ENCODE measurements at regions not wholly inside any gene's neighbourhood (a gene's known extent, or its start where the extent isn't known, plus 50 kb on each side); places are given as distances from the start of the nearest gene placed in this dataset.

DNA sequence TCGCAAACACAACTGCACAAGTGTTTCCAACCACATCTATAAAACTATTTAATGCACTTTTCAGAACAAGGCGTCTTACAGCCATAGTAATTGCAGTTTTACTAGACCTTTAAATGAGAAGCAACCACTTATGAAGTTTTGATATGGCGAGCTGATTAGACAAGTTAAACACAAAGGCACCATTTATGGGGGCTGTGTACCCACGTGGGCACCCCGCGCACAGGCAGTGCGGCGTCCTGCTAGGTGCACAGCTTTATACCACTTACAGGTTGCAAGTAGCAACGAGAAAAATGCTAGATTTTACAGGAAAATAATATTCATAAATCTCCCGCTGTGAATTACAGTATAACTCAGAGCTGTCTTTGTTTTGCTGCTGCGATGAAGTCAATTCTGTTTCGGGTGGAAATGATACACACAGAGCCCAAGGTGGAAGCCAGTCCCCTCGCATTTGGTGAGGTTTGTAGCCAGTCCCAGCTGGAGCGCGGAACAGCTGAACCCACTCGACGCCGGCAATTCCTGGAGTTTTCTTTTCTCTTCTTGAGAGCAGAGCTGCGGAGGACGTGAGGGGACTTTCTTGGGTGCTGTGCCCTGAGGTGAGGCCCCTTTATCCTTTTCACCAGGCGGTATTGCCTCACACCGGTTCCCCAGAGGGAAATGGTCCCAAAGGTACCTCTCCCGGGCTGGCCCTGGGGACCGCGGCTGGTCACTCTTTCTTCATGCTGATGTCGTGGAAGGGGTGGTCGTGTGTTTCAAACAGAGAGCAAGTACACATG is 76.7 kb downstream of the PTGR3 start:
- intact Hi-C loops (cut with DNase I) = no loop called here
- Histone ChIP-seq H3K9me3 (no peaks in the 10 kb centered on the region), H3K27ac (no peak overlapping the region), H3K36me3 (no peaks in the 10 kb centered on the region), H3K4me3 (no peak overlapping the region), H3K4me1 (no peaks in the 10 kb centered on the region), H3K27me3 (no peaks in the 10 kb centered on the region)
- TF ChIP-seq POLR2A (IDR thresholded peaks at IDR 0.05) = no peak
- TF ChIP-seq, protein P1, sequence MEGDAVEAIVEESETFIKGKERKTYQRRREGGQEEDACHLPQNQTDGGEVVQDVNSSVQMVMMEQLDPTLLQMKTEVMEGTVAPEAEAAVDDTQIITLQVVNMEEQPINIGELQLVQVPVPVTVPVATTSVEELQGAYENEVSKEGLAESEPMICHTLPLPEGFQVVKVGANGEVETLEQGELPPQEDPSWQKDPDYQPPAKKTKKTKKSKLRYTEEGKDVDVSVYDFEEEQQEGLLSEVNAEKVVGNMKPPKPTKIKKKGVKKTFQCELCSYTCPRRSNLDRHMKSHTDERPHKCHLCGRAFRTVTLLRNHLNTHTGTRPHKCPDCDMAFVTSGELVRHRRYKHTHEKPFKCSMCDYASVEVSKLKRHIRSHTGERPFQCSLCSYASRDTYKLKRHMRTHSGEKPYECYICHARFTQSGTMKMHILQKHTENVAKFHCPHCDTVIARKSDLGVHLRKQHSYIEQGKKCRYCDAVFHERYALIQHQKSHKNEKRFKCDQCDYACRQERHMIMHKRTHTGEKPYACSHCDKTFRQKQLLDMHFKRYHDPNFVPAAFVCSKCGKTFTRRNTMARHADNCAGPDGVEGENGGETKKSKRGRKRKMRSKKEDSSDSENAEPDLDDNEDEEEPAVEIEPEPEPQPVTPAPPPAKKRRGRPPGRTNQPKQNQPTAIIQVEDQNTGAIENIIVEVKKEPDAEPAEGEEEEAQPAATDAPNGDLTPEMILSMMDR (IDR thresholded peaks at IDR 0.05) = no peak
- 72% methylated on average over 15 of the region's 27 CpGs for WGBS (ENCODE audit: insufficient coverage, low coverage, low lambda C conversion rate, missing lambda C conversion rate)
- DNase-seq = no peak
- no peak for ATAC-seq

DNA sequence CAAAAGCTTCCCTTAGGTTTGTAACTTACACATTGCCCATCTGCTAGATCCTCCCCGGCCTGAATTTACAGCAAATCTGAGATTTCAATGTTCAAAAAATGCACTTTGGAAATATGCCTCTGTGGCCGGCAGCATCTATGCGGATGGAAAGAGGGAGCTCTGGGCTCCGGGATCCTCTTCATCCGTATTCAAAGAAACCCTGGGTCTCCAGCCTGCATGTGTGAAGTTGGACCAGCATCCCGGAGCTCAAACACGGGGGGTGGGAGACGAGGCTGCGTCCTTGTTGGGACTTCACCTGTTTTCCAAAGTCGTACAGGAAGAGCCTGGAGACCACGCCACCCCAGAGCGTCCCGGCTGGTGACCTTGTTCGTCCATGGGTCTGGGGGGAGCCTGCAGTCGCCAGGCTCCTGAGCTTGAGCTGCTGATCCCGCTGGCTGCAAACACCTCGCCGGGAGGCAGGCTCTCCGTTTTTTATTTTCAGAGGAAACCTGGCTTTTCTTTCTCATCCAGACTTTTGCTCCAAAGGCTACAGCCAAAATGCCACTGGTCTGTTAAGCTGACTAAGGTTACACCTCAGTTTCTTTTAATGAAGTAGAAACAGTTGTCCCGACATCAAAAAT is 77.4 kb downstream of the PTGR3 start:
- Histone ChIP-seq H3K27me3 (no peaks in the 10 kb centered on the region), H3K36me3 (no peaks in the 10 kb centered on the region), H3K27ac (no peak overlapping the region), H3K4me3 (no peak overlapping the region), H3K4me1 (no peaks in the 10 kb centered on the region), H3K9me3 (no peaks in the 10 kb centered on the region)
- intact Hi-C loops (cut with DNase I) = no loop called here
- TF ChIP-seq, protein P1 (IDR thresholded peaks at IDR 0.05) = no peak
- TF ChIP-seq POLR2A (IDR thresholded peaks at IDR 0.05) = no peak
- ATAC-seq (no peak), DNase-seq (no peak)
- WGBS (ENCODE audit: insufficient coverage, low coverage, low lambda C conversion rate, missing lambda C conversion rate) = 39% methylated on average over 8 of the region's 20 CpGs

DNA sequence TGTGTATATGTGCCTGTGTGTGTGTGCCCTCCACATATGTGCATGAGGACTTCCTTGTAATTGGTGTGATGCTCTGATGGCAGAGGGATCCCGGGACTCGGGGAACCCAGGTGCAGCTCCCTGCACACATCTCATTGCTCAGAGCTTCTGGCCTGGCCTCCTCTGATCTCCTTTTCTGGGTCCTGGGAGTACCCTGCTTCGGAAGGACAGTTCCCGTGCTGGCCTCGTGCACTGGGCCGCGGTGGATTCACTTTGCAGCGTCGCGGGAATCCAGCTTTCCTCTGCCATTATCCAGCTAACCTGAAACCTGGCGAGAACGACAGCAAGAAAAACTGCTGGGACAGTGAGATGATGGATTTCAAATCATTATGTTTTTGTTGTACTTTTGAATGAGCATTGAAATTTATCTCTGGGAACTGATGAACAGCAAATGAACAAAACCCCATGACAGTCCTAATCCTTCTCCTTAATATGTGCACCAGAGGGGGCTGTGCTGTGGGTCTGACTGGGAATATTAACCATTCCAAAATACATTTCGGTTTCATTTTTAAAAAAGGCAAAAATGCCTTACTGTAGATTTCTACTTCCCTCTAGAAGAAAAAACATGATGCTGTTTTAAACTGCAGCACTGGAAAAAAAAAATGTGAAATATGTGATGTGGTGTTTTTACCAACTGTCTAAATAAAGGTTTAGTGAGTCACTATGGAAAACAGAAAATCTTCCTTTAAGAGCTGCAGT is 78.2 kb downstream of the PTGR3 start:
- 59% methylated on average over 3 of the region's 13 CpGs for whole genome bisulfite sequencing (ENCODE audit: insufficient coverage, low coverage, low lambda C conversion rate, missing lambda C conversion rate)
- intact Hi-C loops (cut with DNase I) = no loop called here
- H3K4me3 ChIP-seq = no peak overlapping the region
- no peak for TF ChIP-seq POLR2A (IDR thresholded peaks at IDR 0.05)
- TF ChIP-seq, protein P1 (IDR thresholded peaks at IDR 0.05) = peak in 1 of 4 donors; percentile 16
- no peaks in the 10 kb centered on the region for H3K27me3 ChIP-seq
- no peak overlapping the region for H3K27ac ChIP-seq
- DNase-seq = no peak
- H3K9me3 ChIP-seq = no peaks in the 10 kb centered on the region
- ATAC-seq = no peak
- no peaks in the 10 kb centered on the region for H3K4me1 ChIP-seq
- H3K36me3 ChIP-seq = no peaks in the 10 kb centered on the region

GRCh38 chr18:75129717-75130477 is 79.0 kb downstream of the PTGR3 start:
- Histone ChIP-seq H3K4me3 (no peak overlapping the region), H3K36me3 (no peaks in the 10 kb centered on the region), H3K4me1 (no peaks in the 10 kb centered on the region), H3K9me3 (no peaks in the 10 kb centered on the region), H3K27ac (no peak overlapping the region), H3K27me3 (no peaks in the 10 kb centered on the region)
- ATAC-seq = no peak
- 80% methylated on average over 8 of the region's 18 CpGs for WGBS (ENCODE audit: insufficient coverage, low coverage, low lambda C conversion rate, missing lambda C conversion rate)
- no peak for DNase-seq
- TF ChIP-seq POLR2A (IDR thresholded peaks at IDR 0.05) = no peak
- TF ChIP-seq, protein P1 (IDR thresholded peaks at IDR 0.05) = no peak
- intact Hi-C loops (cut with DNase I) = no loop called here
